NCI-H446 (cell line): ENCODE measurements at regions not wholly inside any gene's neighbourhood (a gene's known extent, or its start where the extent isn't known, plus 50 kb on each side); places are given as distances from the start of the nearest gene placed in this dataset.
"Not testable (repeated sequence)": the region's sequence is repeated elsewhere in the genome, so short reads cannot be mapped to it uniquely, and the experiment has no call there.

ENCODE experiments used
- DNase-seq, 2 experiments: peaks; one replicate each; lab custom pipeline; 2025; lab: John Stamatoyannopoulos, UW

DNA sequence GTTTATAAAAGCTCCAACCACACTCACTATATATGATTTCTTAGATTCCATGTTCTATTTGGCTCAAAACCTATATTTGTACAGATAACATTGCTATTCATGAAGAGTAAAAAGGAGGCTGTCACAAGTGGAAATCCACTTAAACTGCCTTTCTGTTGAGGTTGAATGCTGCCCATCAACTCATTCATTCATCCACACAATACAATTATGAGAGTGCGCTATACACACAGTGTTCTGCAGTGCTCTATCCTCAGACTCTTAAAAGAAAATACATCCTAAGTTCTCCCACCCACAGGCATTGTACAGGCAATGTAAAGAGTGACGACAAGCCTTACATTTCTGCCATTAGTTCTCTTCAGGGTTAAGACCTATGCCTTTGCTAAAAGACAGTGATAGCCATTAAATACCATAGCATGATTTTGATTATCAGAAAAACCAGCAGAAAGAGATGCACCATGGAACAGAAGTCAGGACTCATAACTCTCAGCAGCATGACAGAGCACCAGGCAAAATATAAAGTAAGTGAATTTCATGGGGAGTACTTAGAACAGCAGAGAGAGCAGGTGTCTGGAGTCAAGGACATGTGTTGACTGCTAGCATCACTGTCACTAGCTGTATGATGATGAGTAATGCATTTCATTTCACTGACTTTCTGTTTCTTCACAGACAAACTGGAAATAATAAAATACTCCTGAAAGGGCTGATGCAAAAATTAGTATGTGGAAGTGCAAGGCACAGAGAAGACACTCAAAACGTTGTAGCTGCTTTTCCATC is 218.0 kb downstream of the RBM26 start:
- DNase-seq: no peak

DNA sequence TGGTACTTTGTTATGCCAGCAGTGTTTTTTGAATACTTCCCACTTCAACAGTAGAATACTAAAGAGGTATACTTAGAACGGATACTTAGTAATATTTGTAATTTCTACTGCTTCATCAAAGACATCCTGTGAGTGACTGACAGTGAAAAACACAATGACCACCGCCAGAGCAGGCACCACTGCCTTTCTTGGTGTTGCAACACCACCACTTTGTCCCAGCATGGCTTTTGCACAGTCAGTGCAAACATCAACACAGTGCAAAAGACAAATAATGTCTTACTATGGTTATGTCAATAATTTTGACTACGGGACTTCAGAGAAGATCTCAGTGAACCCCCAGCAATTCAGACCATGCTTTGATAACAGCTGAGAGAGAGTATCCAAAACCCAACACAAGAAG is 220.5 kb downstream of the RBM26 start:
- DNase-seq: no peak

DNA sequence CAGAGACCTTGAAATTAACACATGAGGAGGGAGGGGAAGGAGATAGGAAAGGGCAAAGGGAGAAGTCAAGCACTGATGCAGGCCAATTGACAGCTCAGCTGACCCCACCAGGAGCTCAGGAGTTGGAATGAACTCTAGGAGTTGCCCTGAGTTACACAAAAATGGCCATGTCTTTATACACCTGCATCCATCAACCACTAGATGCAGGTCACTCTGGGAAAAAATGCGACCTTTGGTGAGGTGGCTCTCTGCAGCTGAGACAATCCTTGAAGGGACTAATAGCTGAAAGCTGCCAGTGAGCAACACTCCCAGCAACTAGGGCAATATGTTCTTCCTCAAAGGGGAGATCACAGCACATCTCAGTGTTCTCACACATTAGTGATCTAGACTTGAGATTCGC is 222.8 kb downstream of the RBM26 start:
- DNase-seq: no peak

DNA sequence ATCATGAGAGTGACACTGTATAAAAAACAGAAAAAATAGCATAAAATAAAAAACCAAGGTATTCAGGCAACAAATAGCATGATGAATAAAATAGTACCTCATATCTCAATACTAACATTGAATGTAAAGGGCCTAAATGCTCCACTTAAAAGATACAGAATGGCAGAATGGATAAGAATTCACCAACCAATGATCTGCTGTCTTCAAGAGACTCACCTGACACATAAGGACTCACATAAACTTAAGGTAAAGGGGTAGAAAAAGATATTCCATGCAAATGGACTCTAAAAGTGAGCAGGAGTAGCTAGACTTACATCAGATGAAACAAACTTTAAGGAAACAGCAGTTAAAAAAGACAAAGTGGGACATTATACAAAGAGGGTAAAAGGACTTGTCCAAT is 232.4 kb downstream of the RBM26 start:
- DNase-seq: not testable (repeated sequence)

DNA sequence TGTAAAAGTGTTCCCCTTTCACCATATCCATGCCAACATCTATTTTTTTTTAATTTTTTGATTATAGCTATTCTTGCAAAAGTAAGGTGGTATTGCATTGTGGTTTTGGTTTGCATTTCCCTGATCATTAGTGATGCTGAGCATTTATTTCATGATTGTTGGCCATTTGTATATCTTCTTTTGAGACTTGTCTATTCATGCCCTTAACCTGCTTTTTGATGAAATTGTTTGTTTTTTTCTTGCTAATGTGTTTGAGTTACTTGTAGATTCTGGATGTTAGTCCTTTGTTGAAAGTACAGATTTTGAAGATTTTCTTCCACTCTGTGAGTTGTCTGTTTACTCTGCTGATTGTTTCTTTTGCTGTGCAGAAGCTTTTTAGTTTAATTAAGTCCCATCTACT is 233.1 kb downstream of the RBM26 start:
- not testable (repeated sequence) for DNase-seq

DNA sequence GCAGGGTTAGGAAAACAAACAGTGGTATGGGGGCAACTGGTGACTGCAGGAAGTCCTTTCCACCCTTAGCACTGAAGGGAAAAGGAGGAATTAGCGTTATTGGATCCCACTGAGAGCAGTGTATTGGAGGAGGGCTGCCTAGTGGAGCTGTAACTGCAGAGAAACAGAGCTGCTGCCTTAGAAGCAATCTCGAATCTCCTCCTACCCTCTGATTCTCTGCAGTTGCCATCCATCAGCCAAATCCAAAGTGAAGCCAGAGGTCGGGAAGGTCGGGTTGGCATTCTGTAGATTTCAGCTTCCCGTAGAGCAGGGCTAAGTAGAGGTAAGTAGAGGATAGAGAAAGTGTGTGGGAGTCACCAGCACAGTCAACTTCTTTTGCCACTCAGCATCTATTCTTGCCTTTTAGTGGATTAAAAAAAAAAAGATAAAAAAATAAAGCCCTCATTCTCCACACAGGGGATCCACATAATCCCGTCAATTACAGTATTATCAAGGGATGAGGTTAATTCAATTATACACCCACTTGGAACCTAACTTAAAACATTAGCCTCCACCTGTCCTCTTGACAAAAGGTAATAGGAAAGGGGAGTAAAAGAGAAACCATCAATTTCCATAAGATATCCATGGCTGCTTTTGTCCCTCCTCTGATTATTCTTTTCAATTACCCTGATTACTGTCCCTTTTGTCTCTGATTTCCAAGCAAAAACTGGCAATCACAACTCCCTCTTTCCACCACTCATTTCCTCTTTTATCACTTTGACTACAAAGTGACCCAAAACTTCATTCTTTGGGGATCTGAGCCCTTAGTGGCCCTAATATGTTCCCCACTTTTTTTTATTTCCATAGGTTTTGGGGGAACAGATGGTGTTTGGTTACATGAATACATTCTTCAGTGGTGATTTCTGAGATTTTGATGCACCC is 234.7 kb downstream of the RBM26 start:
- no peak for DNase-seq

DNA sequence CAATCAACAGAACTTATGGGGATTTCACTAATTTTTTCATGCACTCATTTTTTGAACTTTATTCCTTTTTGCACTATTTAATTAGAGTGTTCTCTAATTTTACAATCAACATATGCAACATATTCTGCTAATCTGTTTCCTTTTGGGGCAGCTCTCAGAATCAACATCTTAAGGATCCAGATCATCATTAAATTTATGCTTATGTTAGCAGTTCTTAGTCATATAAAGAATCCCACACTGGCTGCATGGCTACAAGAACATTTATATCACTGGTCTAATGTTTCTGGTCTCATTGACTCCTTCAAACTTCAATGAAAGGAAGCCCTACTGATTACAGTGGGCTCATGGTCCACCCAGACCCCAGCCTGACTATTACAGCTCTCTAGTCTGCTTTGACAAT is 245.2 kb downstream of the RBM26 start:
- DNase-seq: no peak

DNA sequence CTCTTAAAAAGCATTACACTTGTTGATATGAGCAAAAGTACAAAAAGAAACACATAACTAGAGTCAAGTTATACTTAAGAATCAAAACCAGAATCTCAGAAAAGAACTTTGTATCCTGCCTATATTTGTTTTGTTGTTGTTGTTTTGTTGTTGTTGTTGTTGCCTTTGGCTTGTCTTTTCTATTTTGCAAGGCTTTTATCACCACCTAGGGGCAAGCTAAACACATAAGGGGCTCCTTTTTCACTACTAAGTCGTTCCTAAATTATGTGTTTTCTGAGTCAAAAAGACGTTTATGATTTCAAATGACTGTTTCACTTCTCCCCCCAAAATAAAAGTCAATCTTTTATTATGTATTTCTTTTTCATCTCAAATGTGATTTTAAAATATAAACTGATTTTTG is 250.2 kb downstream of the RBM26 start:
- no peak for DNase-seq

DNA sequence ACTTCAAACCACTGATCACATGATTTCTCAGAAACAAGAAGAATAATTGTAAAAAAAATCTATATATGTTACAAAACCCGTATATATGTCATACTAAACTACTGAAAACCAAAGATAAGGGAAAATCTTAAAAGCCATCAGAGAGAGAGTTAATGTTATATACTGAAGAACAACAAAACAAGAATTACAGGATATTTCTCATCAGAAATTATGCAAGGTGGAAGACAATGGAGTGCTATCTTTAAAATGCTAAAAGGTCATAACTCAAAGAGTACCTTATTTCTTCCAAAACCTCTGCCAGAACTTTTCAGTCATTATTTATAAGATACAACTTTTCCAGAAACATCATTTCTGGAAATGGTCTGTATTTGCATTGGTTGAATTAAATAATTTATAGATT is 256.8 kb downstream of the RBM26 start:
- no peak for DNase-seq

DNA sequence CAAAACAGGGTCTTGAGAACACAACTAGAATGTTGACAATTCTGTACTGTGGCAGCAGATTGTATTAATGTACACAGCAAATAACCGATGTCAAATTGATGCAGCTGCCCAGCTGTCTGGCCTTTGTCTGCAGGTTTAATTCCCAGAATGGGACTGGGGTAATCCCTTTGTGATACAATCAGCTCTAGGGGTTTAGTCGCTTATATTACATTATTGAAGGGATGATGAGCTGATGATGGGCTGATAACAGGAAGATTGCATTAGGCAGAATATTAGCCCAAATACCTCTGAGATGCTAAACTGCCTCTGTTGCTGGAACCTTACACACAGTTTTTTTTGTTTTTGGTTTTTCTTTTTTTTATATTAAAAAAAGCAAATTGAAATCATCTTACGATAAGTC is 265.0 kb downstream of the RBM26 start:
- DNase-seq: no peak

DNA sequence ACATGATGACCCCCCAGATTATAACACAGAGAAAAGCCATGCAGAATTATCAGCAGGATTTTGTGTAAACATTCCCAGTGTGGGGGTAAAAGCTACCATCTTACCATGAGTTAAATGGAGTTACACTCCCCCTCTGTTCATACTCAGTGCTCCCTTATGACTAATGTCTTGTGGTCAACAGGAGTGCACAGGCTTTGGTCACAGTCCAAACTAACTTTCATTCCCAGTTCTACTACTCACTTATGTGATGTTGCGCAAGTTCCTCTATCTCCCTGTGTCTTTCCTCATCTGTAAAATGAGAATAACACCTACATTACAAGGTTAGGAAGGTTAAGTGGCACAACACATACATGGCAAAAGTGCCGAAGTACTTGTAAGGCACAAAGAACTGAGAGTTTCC is 277.9 kb downstream of the RBM26 start:
- no peak for DNase-seq

DNA sequence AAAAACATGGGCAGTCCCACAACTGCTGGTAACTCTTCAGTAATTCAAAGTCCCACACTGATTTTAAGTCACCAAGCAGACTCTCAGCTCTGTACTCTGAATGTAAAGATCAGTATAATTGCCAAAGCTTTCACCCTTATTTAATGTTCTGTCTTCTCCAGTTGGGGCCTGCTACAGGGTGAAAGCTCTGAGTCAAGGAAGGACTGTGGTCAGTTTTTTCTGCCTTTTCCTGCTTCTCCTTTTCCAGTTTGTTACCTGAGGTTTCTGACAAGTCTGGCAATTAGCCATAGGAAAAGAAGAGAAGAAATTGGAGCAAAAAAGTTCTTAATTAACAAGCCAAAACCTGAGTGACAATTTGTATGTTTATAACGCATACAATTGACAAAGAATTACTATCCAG is 279.3 kb downstream of the RBM26 start:
- no peak for DNase-seq

DNA sequence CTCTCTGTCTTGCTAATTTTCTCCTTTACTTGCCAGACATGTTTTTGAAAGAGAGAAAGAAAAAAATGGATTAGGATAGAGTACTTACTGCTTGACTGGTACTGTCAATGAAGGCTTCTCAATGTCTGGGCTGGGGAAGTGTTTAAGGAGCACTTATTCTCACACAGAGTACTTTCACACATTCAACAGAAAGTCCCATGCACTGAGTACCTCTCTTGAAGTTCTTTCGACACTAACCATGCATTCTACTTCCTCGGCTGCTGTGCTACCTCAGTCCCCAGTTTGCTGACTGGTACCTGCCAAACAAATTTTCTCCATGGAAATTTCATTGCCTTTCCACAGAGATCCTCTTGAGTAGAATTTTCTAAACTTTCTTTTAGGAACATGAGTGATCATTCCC is 281.9 kb downstream of the RBM26 start:
- no peak for DNase-seq

DNA sequence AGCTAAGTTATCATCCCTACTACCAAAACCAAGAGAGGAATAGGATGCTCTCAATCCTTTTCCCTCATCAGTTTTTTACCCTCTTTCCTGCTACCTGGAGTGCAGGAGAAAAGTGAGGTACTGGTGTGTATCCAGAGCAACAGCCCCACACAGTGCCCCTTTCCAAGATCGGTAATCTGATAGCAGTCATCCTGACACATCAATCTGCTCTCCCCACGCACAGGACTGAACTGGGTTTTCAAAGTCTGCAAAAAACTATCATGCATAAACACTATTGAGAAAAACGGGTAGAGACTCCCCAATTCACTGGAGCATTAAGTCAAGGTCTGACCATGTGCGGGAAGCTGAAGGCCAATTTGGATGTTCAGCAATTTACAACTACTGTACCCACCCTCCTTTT is 284.8 kb downstream of the RBM26 start:
- no peak for DNase-seq

DNA sequence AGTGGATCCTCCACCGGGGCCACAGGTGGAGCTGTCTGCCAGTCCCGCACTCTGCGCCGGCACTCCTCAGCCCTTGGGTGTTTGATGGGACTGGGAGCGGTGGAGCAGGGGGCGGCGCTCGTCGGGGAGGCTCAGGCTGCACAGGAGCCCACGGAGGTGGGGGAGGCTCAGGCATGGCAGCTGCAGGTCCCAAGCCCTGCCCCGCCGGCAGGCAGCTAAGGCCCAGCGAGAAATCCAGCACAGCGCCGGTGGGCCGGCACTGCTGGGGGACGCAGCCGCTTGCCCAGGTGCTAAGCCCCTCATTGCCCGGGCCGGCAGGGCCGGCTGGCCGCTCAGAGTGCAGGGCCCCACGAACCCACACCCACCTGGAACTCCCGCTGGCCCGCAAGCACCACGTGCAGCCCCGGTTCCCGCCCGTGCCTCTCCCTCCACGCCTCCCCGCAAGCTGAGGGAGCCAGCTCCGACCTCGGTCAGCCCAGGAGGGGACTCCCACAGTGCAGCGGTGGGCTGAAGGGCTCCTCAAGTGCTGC is 286.4 kb downstream of the RBM26 start:
- DNase-seq: no peak

DNA sequence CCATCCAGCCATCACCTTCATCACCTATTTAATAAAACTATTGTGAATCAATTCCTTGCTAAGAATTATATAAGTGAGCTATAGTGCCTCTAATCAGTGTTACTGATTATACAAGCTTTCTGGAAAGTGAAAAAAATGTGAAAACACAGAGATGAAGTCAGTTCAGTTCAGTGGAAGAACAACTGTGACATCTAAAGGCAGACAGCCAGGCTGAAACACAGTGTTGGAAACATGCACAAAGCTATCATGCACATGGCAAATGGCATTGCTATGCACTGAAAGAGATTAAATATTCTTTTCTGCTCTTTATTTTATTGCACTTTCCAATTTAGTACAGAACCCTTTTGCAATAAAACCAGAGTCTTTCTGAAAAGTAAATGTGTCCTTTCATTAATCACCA is 294.0 kb downstream of the RBM26 start:
- no peak for DNase-seq

DNA sequence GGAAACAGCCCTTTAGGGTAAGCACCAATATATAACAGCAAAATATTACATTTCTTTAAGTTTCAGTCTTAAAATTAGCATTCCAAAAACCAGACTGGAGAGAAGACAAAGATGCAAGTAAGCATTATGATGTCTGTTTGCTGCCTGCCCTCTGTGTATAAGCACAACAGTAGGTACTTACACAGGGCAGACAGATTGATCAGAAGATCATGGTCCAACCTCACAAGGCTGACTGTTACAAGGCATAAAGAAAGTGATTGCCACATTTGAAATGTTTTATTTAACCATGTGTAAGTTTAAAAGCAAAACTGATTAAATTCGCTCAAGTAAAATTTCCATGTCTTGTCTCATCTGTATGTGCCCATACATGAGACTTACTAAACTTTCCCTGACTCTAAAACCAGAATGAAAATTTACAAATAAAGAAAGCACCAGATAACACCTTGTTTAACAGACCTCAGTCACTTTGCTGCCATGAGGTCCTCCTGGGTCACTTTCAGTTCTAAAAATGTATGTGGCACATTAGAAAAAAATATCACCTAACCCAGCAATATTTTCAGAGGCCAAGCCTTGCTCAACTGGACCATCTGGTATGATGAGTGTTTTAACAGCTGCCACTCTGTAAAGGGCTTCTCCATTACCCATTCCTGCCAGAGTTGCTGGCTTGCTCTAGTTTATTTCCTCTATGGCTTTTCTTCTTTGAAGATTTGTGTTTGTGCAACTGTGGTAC is 297.0 kb downstream of the RBM26 start:
- peak in 1 of 2 experiments; percentile 23 for DNase-seq

DNA sequence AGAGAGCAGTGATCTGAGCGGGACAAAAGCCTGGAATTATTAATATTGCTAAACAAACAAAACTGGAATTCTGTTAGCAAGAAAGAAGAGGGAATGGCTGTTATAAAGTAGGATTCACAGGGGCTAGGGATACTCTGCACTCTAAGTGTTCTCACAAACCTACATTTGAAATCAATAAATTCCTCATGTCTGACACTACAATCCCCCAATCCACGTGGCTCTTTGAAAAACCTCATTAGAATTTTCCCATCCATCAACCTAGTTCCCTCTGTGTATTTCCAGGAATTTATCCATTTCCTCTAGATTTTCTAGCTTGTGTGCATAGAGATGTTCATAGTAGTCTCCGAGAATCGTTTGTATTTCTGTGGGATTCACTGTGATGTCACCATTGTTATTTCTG is 307.5 kb downstream of the RBM26 start:
- DNase-seq: no peak

DNA sequence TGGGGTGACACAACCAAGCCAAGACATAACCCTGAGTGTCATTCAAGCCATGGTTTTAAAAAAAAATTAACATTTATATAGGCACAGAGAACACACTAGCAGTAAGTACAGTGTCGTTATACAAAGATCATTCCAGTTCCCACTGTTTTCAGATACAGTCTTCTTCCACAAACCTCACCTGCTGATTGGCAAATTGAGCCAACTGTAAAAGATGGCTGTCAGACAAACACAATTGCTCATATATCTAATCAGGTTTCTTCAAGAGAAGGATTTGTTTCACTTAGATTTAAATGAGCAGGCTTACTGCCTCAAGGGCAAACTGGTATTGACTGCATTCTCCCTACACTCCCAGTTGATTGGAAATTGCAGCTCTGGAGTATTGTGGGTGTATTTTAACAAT is 308.9 kb downstream of the RBM26 start:
- DNase-seq: no peak

DNA sequence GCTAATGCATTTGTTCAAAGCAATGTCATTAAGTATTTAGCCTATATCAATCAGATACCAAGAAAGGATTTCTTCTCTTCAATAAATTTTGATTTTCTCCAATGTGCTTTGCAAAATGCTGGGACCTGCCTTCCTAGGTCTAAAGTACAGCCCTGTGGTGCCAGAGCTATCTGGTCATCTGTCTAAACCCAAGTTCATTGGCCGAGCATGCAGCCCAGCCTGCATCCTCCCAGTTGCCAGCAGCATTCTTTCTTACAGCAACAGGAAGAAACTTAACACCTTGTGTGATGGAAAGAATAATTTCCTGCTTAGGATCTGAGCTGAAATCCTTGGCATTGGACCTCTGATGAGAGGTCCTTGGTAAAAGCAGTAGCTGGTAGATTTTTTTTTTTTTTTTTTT is 310.0 kb downstream of the RBM26 start:
- no peak for DNase-seq

DNA sequence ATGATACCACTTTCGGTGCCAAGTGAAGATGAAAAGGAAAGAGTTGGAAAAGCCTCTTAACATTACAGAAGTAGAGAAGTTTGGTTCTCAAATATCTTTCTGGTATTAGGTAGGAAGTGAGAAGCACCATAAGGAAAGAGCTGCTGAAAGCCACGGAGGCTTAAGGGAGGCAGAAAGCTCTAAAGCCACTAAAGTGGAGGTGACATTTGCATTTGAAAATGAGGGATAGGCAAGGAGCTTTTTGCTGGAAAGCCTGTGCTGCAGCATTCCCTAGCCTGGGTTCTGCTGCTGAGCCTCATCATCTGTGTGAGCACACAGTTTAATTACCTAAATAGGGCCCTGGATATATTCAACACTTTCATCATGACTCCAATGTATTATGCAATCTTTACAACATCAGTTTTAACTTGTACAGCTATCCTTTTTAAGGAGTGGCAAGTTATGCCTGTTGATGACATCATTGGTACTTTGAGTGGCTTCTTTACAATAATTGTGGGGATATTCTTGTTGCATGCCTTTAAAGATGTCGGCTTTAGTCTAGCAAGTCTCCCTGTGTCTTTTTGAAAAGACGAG is 315.4 kb downstream of the RBM26 start:
- no peak for DNase-seq

DNA sequence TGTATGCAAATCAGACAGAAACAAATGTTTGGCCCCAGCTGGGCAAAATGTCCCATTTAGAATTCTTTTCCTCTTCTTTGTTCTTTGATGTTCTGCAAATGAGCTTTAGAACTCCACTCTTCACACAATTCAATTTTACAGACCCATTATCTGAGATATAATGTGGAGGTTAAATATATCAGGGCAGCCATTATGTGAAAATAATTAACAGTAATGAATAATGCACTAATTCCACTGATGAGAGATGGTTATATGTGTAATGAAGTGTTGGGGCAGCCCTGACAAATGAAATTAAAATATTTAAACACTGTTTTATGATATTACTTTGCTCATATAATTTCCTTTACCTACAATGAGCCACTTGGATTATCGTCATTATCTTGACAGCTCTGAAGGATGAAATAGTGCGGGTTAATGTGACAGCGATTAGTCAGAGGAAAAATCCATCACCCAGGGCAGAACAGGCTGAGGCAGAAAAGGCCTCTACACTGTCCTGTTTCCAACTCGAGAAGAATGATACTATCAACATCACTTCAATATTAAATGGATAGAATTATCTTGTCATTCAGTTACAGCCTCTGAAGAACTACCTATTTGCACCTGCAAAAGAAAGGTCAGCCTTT is 321.1 kb downstream of the RBM26 start:
- no peak for DNase-seq
